Stomach (tissue), 8 donors: ENCODE measurements at regions not wholly inside any gene's neighbourhood (a gene's known extent, or its start where the extent isn't known, plus 50 kb on each side); places are given as distances from the start of the nearest gene placed in this dataset.

Experiments used
- DNase-seq, 2 donors: peaks; one replicate each; pipeline versions ENCODE4 v3.0.0 to v3.0.0-alpha.2; 2013 to 2019
- H3K27ac ChIP-seq, 5 donors: fragments of 200-600 bp in 4 of 5; sonication (generic) in 4 of 5; one replicate each; pipeline ENCODE4 v1.5.1; 2013 to 2019; ENCODE audit warnings: mild to moderate bottlenecking in 1 of 5, moderate library complexity in 1 of 5
- H3K27me3 ChIP-seq, 3 donors: fragments of 200-600 bp; sonication (generic); one replicate each; pipeline ENCODE4 v1.5.1; 2017 to 2019; ENCODE audit warnings: mixed run types in 1 of 3
- H3K36me3 ChIP-seq, 4 donors: fragments of 200-600 bp; sonication (generic); 1 replicate in 3 of 4; 2 replicates in 1 of 4; pipeline ENCODE4 v1.5.1; 2016 to 2019
- H3K4me1 ChIP-seq, 4 donors: fragments of 200-600 bp; sonication (generic); one replicate each; pipeline ENCODE4 v1.5.1; 2016 to 2019
- H3K4me3 ChIP-seq, 4 donors: fragments of 200-600 bp; sonication (generic) in 3 of 4; one replicate each; pipeline ENCODE4 v1.5.1; 2016 to 2019; ENCODE audit warnings: mild to moderate bottlenecking in 1 of 4
- H3K9me3 ChIP-seq, 4 donors: fragments of 200-600 bp; sonication (generic); one replicate each; pipeline ENCODE4 v1.5.1; 2016 to 2019
- EP300 ChIP-seq: sonication (generic); formaldehyde crosslinking; IDR thresholded peaks from one replicate; pipeline ENCODE4 v1.6.1; 2017; ENCODE audit warnings: antibody characterized with exemption
- POLR2A ChIP-seq, 4 donors: fragments of 450-650 bp; IDR thresholded peaks; one replicate each; pipeline ENCODE4 v1.6.1; 2016; ENCODE audit warnings: antibody characterized with exemption in 4 of 4, control low read depth in 2 of 4, mild to moderate bottlenecking in 1 of 4, moderate library complexity in 1 of 4
- POLR2AphosphoS5 ChIP-seq, 3 donors: sonication (generic); formaldehyde crosslinking; IDR thresholded peaks; one replicate each; pipeline ENCODE4 v1.6.1; 2016; ENCODE audit warnings: antibody characterized with exemption in 3 of 3
- WGBS, 5 donors: extraction: QIAGEN DNeasy Blood & Tissue Kit in 3 of 5; methylation state at CpG; one replicate each; pipeline versions ENCODE4 v1.1.5 to v1.1.7; 2013 to 2018; 5-methylcytosine and 5-hydroxymethylcytosine counted together
- intact Hi-C: fragments of 100-400 bp; cut with DNase I; formaldehyde crosslinking; loops from one replicate; pipeline ENCODE4 v1.15.1; 2023; ENCODE audit warnings: low total_unique reads
- TF ChIP-seq, protein P1 (sequence below), 7 experiments: fragments of 450-650 bp in 4 of 7; fragments of 200-600 bp in 3 of 7; sonication (generic) in 3 of 7; IDR thresholded peaks; one replicate each; pipeline ENCODE4 v1.5.1; 2016 to 2019; ENCODE audit warnings: antibody characterized with exemption in 7 of 7, control low read depth in 2 of 7, mild to moderate bottlenecking in 1 of 7
- donor health status: healthy with polysubstance abuse.
- donor health status: Bipolar disorder and iron deficiency.
- donor health status: healthy.

DNA sequence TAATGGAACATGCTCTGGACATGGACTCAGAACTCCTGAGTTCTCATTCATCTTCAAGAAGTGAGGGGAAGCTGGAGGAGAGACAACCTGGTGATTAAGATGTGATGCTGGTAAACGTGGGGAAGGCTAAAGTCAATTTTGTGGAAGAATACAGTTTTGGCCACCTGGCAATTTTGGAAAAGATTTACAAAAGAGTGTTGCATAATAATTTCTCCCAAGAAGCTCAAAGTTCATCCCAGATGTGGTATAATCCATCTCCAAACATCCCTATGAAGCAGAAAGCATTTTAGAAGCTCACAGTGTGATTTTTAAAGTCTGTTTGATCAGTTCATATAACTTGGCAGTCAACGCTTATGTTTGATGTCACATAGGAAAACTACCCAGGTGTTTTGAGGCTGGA, 208.7 kb downstream of the LMX1A start:
- no peak for TF ChIP-seq POLR2AphosphoS5 (IDR thresholded peaks at IDR 0.05)
- no peak for TF ChIP-seq EP300
- TF ChIP-seq POLR2A (IDR thresholded peaks at IDR 0.05) = no peak
- TF ChIP-seq, protein P1, sequence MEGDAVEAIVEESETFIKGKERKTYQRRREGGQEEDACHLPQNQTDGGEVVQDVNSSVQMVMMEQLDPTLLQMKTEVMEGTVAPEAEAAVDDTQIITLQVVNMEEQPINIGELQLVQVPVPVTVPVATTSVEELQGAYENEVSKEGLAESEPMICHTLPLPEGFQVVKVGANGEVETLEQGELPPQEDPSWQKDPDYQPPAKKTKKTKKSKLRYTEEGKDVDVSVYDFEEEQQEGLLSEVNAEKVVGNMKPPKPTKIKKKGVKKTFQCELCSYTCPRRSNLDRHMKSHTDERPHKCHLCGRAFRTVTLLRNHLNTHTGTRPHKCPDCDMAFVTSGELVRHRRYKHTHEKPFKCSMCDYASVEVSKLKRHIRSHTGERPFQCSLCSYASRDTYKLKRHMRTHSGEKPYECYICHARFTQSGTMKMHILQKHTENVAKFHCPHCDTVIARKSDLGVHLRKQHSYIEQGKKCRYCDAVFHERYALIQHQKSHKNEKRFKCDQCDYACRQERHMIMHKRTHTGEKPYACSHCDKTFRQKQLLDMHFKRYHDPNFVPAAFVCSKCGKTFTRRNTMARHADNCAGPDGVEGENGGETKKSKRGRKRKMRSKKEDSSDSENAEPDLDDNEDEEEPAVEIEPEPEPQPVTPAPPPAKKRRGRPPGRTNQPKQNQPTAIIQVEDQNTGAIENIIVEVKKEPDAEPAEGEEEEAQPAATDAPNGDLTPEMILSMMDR (IDR thresholded peaks at IDR 0.05) = no peak
- DNase-seq = no peak
- Histone ChIP-seq H3K27me3 (peaks cover 0 to 18% (median 3%) of the 10 kb centered on the region in 3 donors), H3K36me3 (no peaks in the 10 kb centered on the region), H3K27ac (no peak overlapping the region), H3K9me3 (no peaks in the 10 kb centered on the region), H3K4me3 (no peak overlapping the region), H3K4me1 (no peaks in the 10 kb centered on the region)
- WGBS, 5 donors = 53 to 66% (median 55%) methylated on average over 2 of the region's 2 CpGs
- intact Hi-C loops = no loop called here

DNA sequence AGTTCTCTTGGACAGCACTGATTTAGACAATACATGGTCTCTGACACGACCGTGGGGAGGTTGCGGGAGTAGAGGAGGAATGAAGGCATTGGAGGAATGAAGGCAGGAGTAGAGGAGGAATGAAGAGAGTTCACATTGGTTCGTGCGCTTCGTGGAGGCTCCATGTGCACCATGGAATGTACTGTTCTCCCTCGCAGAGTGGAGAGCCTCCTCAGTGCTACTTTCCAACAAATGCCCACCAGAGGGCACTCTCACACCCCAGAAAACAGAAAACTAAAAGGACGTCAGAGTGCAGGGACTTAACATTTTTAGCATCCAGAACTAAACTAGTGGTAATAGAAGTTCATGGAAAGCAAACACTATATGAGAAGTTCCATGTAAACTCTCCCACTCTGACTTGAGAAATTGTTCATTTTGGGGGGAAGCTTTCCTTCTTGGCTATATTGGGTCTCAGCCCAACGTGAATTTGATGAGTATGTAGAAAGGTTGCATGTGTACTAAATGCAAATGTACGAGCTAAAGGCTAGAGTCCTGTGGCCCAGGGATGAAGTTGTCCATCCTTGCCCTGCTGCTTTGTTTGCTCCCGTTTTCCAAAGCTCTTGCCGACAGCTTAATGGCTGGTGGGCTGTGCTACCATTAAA, 211.6 kb downstream of the LMX1A start:
- no peaks in the 10 kb centered on the region for H3K9me3 ChIP-seq
- H3K27ac ChIP-seq = no peak overlapping the region
- intact Hi-C loops = no loop called here
- H3K27me3 ChIP-seq = peaks cover 0 to 29% (median 7%) of the 10 kb centered on the region in 3 donors
- WGBS, 5 donors = 19 to 25% (median 21%) methylated on average over 12 of the region's 12 CpGs
- DNase-seq = peak; percentile 56 to 82
- no peak for TF ChIP-seq POLR2AphosphoS5 (IDR thresholded peaks at IDR 0.05)
- TF ChIP-seq, protein P1 (IDR thresholded peaks at IDR 0.05) = peak in 5 of 7 experiments; percentile 8 to 68 (median 54)
- H3K36me3 ChIP-seq = no peaks in the 10 kb centered on the region
- H3K4me3 ChIP-seq = no peak overlapping the region
- H3K4me1 ChIP-seq = no peaks in the 10 kb centered on the region

DNA sequence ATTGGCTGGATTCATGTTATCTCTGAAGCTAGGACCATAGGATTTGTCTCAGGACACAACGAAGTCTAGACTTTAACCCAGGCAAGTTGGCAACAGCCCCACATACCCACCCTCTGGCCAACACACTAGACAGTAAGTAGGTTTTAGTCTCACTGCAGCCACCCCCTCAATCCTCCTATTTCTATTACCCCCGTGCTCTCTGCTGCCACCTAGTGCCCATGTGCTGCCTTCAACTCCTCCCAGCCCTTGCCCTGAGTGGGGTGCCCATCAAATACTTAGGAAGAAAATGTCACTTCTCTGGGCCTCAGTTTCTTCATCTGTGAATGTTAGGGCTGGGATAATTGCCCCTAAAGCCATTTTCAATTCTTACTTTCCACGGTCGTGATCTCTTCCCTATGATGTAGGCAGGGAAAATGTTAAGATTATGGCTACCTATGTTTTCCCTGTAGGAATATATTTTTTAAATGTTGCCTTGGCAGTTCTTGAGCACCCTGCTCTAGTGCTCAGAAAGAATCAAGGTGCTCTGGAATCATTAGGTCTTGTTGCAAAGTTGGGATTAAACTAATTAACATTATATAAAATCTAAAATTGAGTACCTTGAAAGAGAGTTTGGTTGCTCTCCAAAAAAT, 213.0 kb downstream of the LMX1A start:
- whole genome bisulfite sequencing, 5 donors = 43 to 50% (median 48%) methylated on average over 4 of the region's 4 CpGs
- Histone ChIP-seq H3K27ac (no peak overlapping the region), H3K27me3 (peaks cover 0 to 40% (median 7%) of the 10 kb centered on the region in 3 donors), H3K4me3 (no peak overlapping the region), H3K4me1 (no peaks in the 10 kb centered on the region), H3K9me3 (no peaks in the 10 kb centered on the region), H3K36me3 (no peaks in the 10 kb centered on the region)
- intact Hi-C loops = no loop called here
- peak; percentile 8 to 32 for DNase-seq
- TF ChIP-seq, protein P1 (IDR thresholded peaks at IDR 0.05) = peak in 4 of 7 experiments; percentile 22 to 35 (median 30)
- no peak for TF ChIP-seq POLR2AphosphoS5 (IDR thresholded peaks at IDR 0.05)

DNA sequence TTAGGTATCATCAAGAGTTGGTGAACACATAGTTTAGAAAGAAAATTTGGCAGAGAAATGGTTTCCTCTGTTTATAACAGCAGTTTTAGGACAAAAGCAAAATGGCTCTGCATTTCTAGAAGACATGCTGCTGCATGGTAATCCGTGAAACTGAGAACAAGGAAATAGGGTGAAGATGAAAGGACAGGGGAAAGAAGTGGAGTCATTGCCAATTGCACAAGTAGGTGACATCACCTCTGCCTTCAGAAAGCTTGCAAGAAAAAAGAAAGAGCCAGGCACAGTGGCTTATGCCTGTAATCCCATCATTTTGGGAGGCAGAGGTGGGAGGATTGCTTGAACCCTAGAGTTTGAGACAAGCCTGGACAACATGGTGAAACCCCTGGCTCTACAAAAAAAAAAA, 217.6 kb downstream of the LMX1A start:
- TF ChIP-seq, protein P1 (IDR thresholded peaks at IDR 0.05) = no peak
- TF ChIP-seq POLR2A (IDR thresholded peaks at IDR 0.05) = no peak
- no peak overlapping the region for H3K27ac ChIP-seq
- 54 to 67% (median 61%) methylated on average over 1 of the region's 1 CpG for WGBS, 5 donors

More for the DNA sequence above, 217.6 kb downstream of the LMX1A start:
- no peaks in the 10 kb centered on the region for H3K9me3 ChIP-seq
- H3K27me3 ChIP-seq = peaks cover 0 to 55% (median 4%) of the 10 kb centered on the region in 3 donors
- H3K4me1 ChIP-seq = no peaks in the 10 kb centered on the region
- intact Hi-C loops = no loop called here
- no peaks in the 10 kb centered on the region for H3K36me3 ChIP-seq
- no peak overlapping the region for H3K4me3 ChIP-seq
- DNase-seq = no peak
